SK-N-SH (cell line): ENCODE measurements at regions not wholly inside any gene's neighbourhood (a gene's known extent, or its start where the extent isn't known, plus 50 kb on each side); places are given as distances from the start of the nearest gene placed in this dataset.
"Not testable (repeated sequence)": the region's sequence is repeated elsewhere in the genome, so short reads cannot be mapped to it uniquely, and the experiment has no call there.

Experiments
- CTCF ChIA-PET: fragments of 300-600, 350-600 bp; formaldehyde crosslinking; extraction: SDS; loops from one replicate; lab custom pipeline; 2021; lab: Yijun Ruan, JAX
- POLR2A ChIA-PET: fragments of 350-600 bp; sonication (Branson Sonifier 250); formaldehyde crosslinking; extraction: SDS; loops from one replicate; lab custom pipeline; 2020; ENCODE audit warnings: antibody characterized with exemption, inconsistent platforms; lab: Yijun Ruan, JAX
- DNase-seq: peaks from one replicate; pipeline ENCODE4 v3.0.0; 2012
- H2AFZ ChIP-seq: fragments of 200-600 bp; sonication (generic); 2 replicates; pipeline ENCODE4 v1.8.1; 2016; ENCODE audit warnings: antibody characterized with exemption, mild to moderate bottlenecking, low read depth
- H3F3A ChIP-seq: fragments of 200-600 bp; sonication (generic); replicated peaks from 2 replicates; pipeline ENCODE3; 2016; ENCODE audit warnings: antibody characterized with exemption, mild to moderate bottlenecking; ENCODE audit not compliant: insufficient read depth
- H3K27ac ChIP-seq, 2 experiments: fragments of 200-500 bp in 1 of 2; fragments of 200-600 bp in 1 of 2; sonication (Bioruptor generic) in 1 of 2; sonication (generic), shearing (Covaris generic) in 1 of 2; 2 replicates each; pipeline versions ENCODE4 v1.5.1 to v1.6.1; 2014 to 2016; ENCODE audit warnings: low read depth in 2 of 2, inconsistent platforms in 1 of 2, low read length in 1 of 2, mild to moderate bottlenecking in 1 of 2, mixed read lengths in 1 of 2
- H3K27me3 ChIP-seq: fragments of 200-600 bp; sonication (generic), shearing (Covaris generic); 2 replicates; pipeline ENCODE4 v1.6.1; 2016; ENCODE audit warnings: mixed run types; ENCODE audit not compliant: insufficient read depth
- H3K36me3 ChIP-seq, 2 experiments: fragments of 200-500 bp in 1 of 2; fragments of 200-600 bp in 1 of 2; sonication (Bioruptor generic) in 1 of 2; sonication (generic) in 1 of 2; replicated peaks in 1 of 2; 2 replicates each; pipeline versions ENCODE3 to v1.5.1; 2014 to 2016; ENCODE audit warnings: low read length in 1 of 2, mild to moderate bottlenecking in 1 of 2; ENCODE audit not compliant: insufficient read depth in 2 of 2, control insufficient read depth in 1 of 2
- H3K4me1 ChIP-seq, 2 experiments: fragments of 200-500 bp in 1 of 2; fragments of 200-600 bp in 1 of 2; sonication (Bioruptor generic) in 1 of 2; sonication (generic), shearing (Covaris generic) in 1 of 2; 2 replicates each; pipeline versions ENCODE4 v1.5.1 to v1.6.1; 2014 to 2016; ENCODE audit warnings: low read depth in 1 of 2, low read length in 1 of 2, mixed run types in 1 of 2; ENCODE audit not compliant: insufficient read depth in 2 of 2, control insufficient read depth in 1 of 2
- H3K4me2 ChIP-seq: fragments of 200-600 bp; sonication (generic), shearing (Covaris generic); 2 replicates; pipeline ENCODE4 v1.6.1; 2017; ENCODE audit warnings: mixed run types
- H3K4me3 ChIP-seq, 2 experiments: fragments of 200-500 bp in 1 of 2; fragments of 200-600 bp in 1 of 2; sonication (Bioruptor generic) in 1 of 2; sonication (generic), shearing (Covaris generic) in 1 of 2; 2 replicates each; pipeline versions ENCODE4 v1.5.1 to v1.8.1; 2014 to 2016; ENCODE audit warnings: low read depth in 2 of 2, inconsistent platforms in 1 of 2, low read length in 1 of 2, mild to moderate bottlenecking in 1 of 2, mixed read lengths in 1 of 2, moderate library complexity in 1 of 2
- H3K79me2 ChIP-seq: fragments of 200-600 bp; sonication (generic); 2 replicates; pipeline ENCODE4 v1.8.1; 2017; ENCODE audit warnings: mild to moderate bottlenecking; ENCODE audit not compliant: insufficient read depth
- H3K9ac ChIP-seq: fragments of 200-600 bp; sonication (generic); 2 replicates; pipeline ENCODE4 v1.6.1; 2017; ENCODE audit warnings: mixed run types
- H3K9me2 ChIP-seq: fragments of 200-600 bp; sonication (generic); 2 replicates; pipeline ENCODE4 v1.6.1; 2017; ENCODE audit warnings: mixed run types
- H3K9me3 ChIP-seq: fragments of 200-600 bp; sonication (generic); 2 replicates; pipeline ENCODE4 v1.6.1; 2017; ENCODE audit warnings: mixed run types, mild to moderate bottlenecking, moderate library complexity
- H4K20me1 ChIP-seq: fragments of 200-600 bp; sonication (generic); 2 replicates; pipeline ENCODE4 v1.6.1; 2017; ENCODE audit warnings: mild to moderate bottlenecking, mixed run types; ENCODE audit not compliant: insufficient read depth
- CTCF ChIP-seq: fragments of 200-600 bp; sonication (generic); IDR thresholded peaks from 2 replicates; pipeline ENCODE4 v1.6.1; 2017; ENCODE audit warnings: antibody characterized with exemption, mild to moderate bottlenecking, moderate library complexity
- WGBS: methylation state at CpG from one replicate; pipeline ENCODE4 v1.1.6; 2017; ENCODE audit warnings: low lambda C conversion rate; 5-methylcytosine and 5-hydroxymethylcytosine counted together
- small RNA-seq, 7 experiments: library from RNA; depleted of rRNA; stranded (forward); fragments of <200 nt; gene quantifications; one replicate each; pipeline ENCODE3, GENCODE V24; 2012

- not testable (repeated sequence) for H3K9ac ChIP-seq, H4K20me1 ChIP-seq, H3K27me3 ChIP-seq, H3K4me3 ChIP-seq, H3K4me2 ChIP-seq, H3K36me3 ChIP-seq, H3K9me3 ChIP-seq
- TF ChIP-seq CTCF: peak; percentile 30; the same call in 1 of the 2 replicates
- TF ChIP-seq, all 33 proteins: peak for 1; not testable (repeated sequence) for 32
- POLR2A ChIA-PET, H3K4me1 ChIP-seq, H3F3A ChIP-seq, H2AFZ ChIP-seq, H3K79me2 ChIP-seq, DNase-seq, H3K27ac ChIP-seq, H3K9me2 ChIP-seq: not testable (repeated sequence)
- CTCF ChIA-PET: interaction anchor here (1.8 kb wide), 1 partner anchor 11 kb away, joined by 4 read pairs; no protein-coding TSS in a partner anchor
- no CpG with 5 or more reads among the region's 3 CpGs for WGBS
These were observed 51.7 kb upstream of the COX7C start for GRCh38 chr5:86566030-86566429.

Small RNAs in the stretch of these regions (small RNA-seq; reads per million reads assigned to genes)
- 0 reads per million in 7 experiments for gene RBBP4P6
